GM18867 (cell line): ENCODE measurements at regions not wholly inside any gene's neighbourhood (a gene's known extent, or its start where the extent isn't known, plus 50 kb on each side); places are given as distances from the start of the nearest gene placed in this dataset.

Experiments
- ATAC-seq: cut with Tn5 transposase; IDR thresholded peaks from one replicate; pipeline ENCODE4 v1.9.1; 2021; ENCODE audit warnings: mild to moderate bottlenecking, moderate library complexity; ENCODE audit not compliant: unreplicated experiment

GRCh38 chr21:41074396-41075184 lies 93.4 kb upstream of the BACE2 start:
- ATAC-seq, result no peak

- ATAC-seq, result no peak
Observed at GRCh38 chr21:41075656-41076055, 92.3 kb upstream of the BACE2 start.

- no peak for ATAC-seq
Observed at GRCh38 chr21:41076064-41076463, 91.9 kb upstream of the BACE2 start.

GRCh38 chr21:41079159-41079558 lies 88.8 kb upstream of the BACE2 start:
- ATAC-seq, result no peak

GRCh38 chr21:41080485-41081121 lies 87.4 kb upstream of the BACE2 start:
- no peak for ATAC-seq

GRCh38 chr21:41086569-41086968 lies 81.4 kb upstream of the BACE2 start:
- no peak for ATAC-seq

GRCh38 chr21:41090981-41091380 lies 77.0 kb upstream of the BACE2 start:
- no peak for ATAC-seq

- ATAC-seq, result no peak
Observed at GRCh38 chr21:41091616-41092015, 76.3 kb upstream of the BACE2 start.

- ATAC-seq, result no peak
Observed at GRCh38 chr21:41092312-41092711, 75.6 kb upstream of the BACE2 start.

GRCh38 chr21:41095983-41096382 lies 72.0 kb upstream of the BACE2 start:
- ATAC-seq, result no peak

- ATAC-seq, result no peak
Observed at GRCh38 chr21:41098076-41098475, 69.9 kb upstream of the BACE2 start.

GRCh38 chr21:41098481-41099042 lies 69.4 kb upstream of the BACE2 start:
- ATAC-seq, result no peak

GRCh38 chr21:41100826-41101550 lies 67.0 kb upstream of the BACE2 start:
- ATAC-seq, result no peak

GRCh38 chr21:41102281-41102680 lies 65.7 kb upstream of the BACE2 start:
- ATAC-seq, result no peak

- ATAC-seq, result no peak
Observed at GRCh38 chr21:41107602-41108001, 60.4 kb upstream of the BACE2 start.

GRCh38 chr21:41108668-41109585 lies 59.0 kb upstream of the BACE2 start:
- ATAC-seq, result no peak

GRCh38 chr21:41110161-41110560 lies 57.8 kb upstream of the BACE2 start:
- no peak for ATAC-seq

- no peak for ATAC-seq
Observed at GRCh38 chr21:41110664-41111063, 57.3 kb upstream of the BACE2 start.

- no peak for ATAC-seq
Observed at GRCh38 chr21:41111681-41112080, 56.3 kb upstream of the BACE2 start.
